ENCODE measurements at regions not wholly inside any gene's neighbourhood (a gene's known extent, or its start where the extent isn't known, plus 50 kb on each side); places are given as distances from the start of the nearest gene placed in this dataset.
A peak's percentile ranks its signal among the peaks of the same experiment; 100 is the strongest.

GRCh38 chr14:49975799-49976198 lies 82.9 kb downstream of the ARF6 start:
- H3K36me3 Mint-ChIP-seq: peaks cover 0 to 4% of the 10 kb centered on the region in 2 donors
- DNase-seq (no peak), ATAC-seq (ENCODE audit: low read depth in 2 of 2) (no peak)
- H3K27ac Mint-ChIP-seq: peak overlapping the region in 4 of 6 donors; percentile 64 to 99 (median 76)
- no peaks in the 10 kb centered on the region for H3K27me3 Mint-ChIP-seq
- H3K9me3 Mint-ChIP-seq: no peaks in the 10 kb centered on the region
- peak overlapping the region in 5 of 8 donors; percentile 1 to 65 (median 41) for H3K4me3 Mint-ChIP-seq
- peaks cover 70 to 92% (median 80%) of the 10 kb centered on the region in 3 donors for H3K4me1 Mint-ChIP-seq

- H3K27ac Mint-ChIP-seq: peak overlapping the region; percentile 76 to 99 (median 94)
- peak overlapping the region; percentile 57 to 93 (median 87) for H3K4me3 Mint-ChIP-seq
- H3K36me3 Mint-ChIP-seq: peaks cover 4% of the 10 kb centered on the region in 2 donors
- ATAC-seq (ENCODE audit: low read depth in 2 of 2) (peak; percentile 86 to 87), DNase-seq (peak; percentile 66)
- no peaks in the 10 kb centered on the region for H3K9me3 Mint-ChIP-seq
- H3K4me1 Mint-ChIP-seq: peaks cover 68 to 92% (median 78%) of the 10 kb centered on the region in 3 donors
- H3K27me3 Mint-ChIP-seq: no peaks in the 10 kb centered on the region
Measured at GRCh38 chr14:49977126-49977841, 84.4 kb downstream of the ARF6 start.

GRCh38 chr14:49980027-49980426 lies 87.1 kb downstream of the ARF6 start:
- DNase-seq: no peak
- Mint-ChIP-seq H3K9me3 (no peaks in the 10 kb centered on the region), H3K27ac (peak overlapping the region in 5 of 6 donors; percentile 56 to 97 (median 90)), H3K27me3 (no peaks in the 10 kb centered on the region), H3K4me3 (peak overlapping the region in 2 of 8 donors; percentile 68 to 78), H3K4me1 (peaks cover 66 to 71% (median 67%) of the 10 kb centered on the region in 3 donors), H3K36me3 (peaks cover 4% of the 10 kb centered on the region in 2 donors)
- no peak for ATAC-seq (ENCODE audit: low read depth in 2 of 2)

- H3K36me3 Mint-ChIP-seq: peaks cover 4% of the 10 kb centered on the region in 2 donors
- H3K9me3 Mint-ChIP-seq: no peaks in the 10 kb centered on the region
- peaks cover 53% of the 10 kb centered on the region in 3 donors for H3K4me1 Mint-ChIP-seq
- H3K27ac Mint-ChIP-seq: peak overlapping the region in 4 of 6 donors; percentile 49 to 91 (median 83)
- H3K27me3 Mint-ChIP-seq: no peaks in the 10 kb centered on the region
- DNase-seq (no peak), ATAC-seq (ENCODE audit: low read depth in 2 of 2) (no peak)
- H3K4me3 Mint-ChIP-seq: no peak overlapping the region
Measured at GRCh38 chr14:49982082-49982481, 89.2 kb downstream of the ARF6 start.

- ATAC-seq (ENCODE audit: low read depth in 2 of 2): no peak
- peaks cover 48 to 49% (median 48%) of the 10 kb centered on the region in 3 donors for H3K4me1 Mint-ChIP-seq
- peaks cover 4% of the 10 kb centered on the region in 2 donors for H3K36me3 Mint-ChIP-seq
- H3K27me3 Mint-ChIP-seq: no peaks in the 10 kb centered on the region
- H3K9me3 Mint-ChIP-seq: no peaks in the 10 kb centered on the region
- H3K4me3 Mint-ChIP-seq: no peak overlapping the region
- H3K27ac Mint-ChIP-seq: peak overlapping the region in 3 of 6 donors; percentile 64 to 91 (median 78)
- DNase-seq: no peak
Measured at GRCh38 chr14:49982501-49982951, 89.6 kb downstream of the ARF6 start.

- peak overlapping the region in 1 of 6 donors; percentile 66 for H3K27ac Mint-ChIP-seq
- peaks cover 4% of the 10 kb centered on the region in 2 donors for H3K36me3 Mint-ChIP-seq
- DNase-seq: no peak
- H3K4me1 Mint-ChIP-seq: peaks cover 29 to 30% (median 29%) of the 10 kb centered on the region in 3 donors
- H3K4me3 Mint-ChIP-seq: no peak overlapping the region
- no peak for ATAC-seq (ENCODE audit: low read depth in 2 of 2)
- no peaks in the 10 kb centered on the region for H3K27me3 Mint-ChIP-seq
- H3K9me3 Mint-ChIP-seq: no peaks in the 10 kb centered on the region
Measured at GRCh38 chr14:49984424-49984823, 91.5 kb downstream of the ARF6 start.

- Mint-ChIP-seq H3K27me3 (no peaks in the 10 kb centered on the region), H3K4me3 (no peak overlapping the region), H3K4me1 (peaks cover 19 to 21% (median 20%) of the 10 kb centered on the region in 3 donors), H3K27ac (no peak overlapping the region), H3K9me3 (no peaks in the 10 kb centered on the region), H3K36me3 (peaks cover 6 to 12% of the 10 kb centered on the region in 2 donors)
- ATAC-seq (ENCODE audit: low read depth in 2 of 2): no peak
- no peak for DNase-seq
Measured at GRCh38 chr14:49986343-49987014, 93.6 kb downstream of the ARF6 start.

- Mint-ChIP-seq H3K4me1 (peaks cover 13 to 17% (median 16%) of the 10 kb centered on the region in 3 donors), H3K27ac (peak overlapping the region in 2 of 6 donors; percentile 15 to 19), H3K27me3 (no peaks in the 10 kb centered on the region)
Measured at GRCh38 chr14:49988080-49988990, 95.5 kb downstream of the ARF6 start.

GRCh38 chr14:49989966-49990365 lies 97.1 kb downstream of the ARF6 start:
- Mint-ChIP-seq H3K9me3 (no peaks in the 10 kb centered on the region), H3K4me3 (no peak overlapping the region)
- ATAC-seq (ENCODE audit: low read depth in 2 of 2): no peak

More at GRCh38 chr14:49988080-49988990, 95.5 kb downstream of the ARF6 start:
- ATAC-seq (ENCODE audit: low read depth in 2 of 2): no peak
- DNase-seq: no peak
- Mint-ChIP-seq H3K4me3 (no peak overlapping the region), H3K36me3 (peaks cover 6 to 8% of the 10 kb centered on the region in 2 donors), H3K9me3 (no peaks in the 10 kb centered on the region)

GRCh38 chr14:49991491-49991890 lies 98.6 kb downstream of the ARF6 start:
- H3K36me3 Mint-ChIP-seq: peaks cover 6 to 8% of the 10 kb centered on the region in 2 donors
- no peak overlapping the region for H3K4me3 Mint-ChIP-seq
- no peak overlapping the region for H3K27ac Mint-ChIP-seq
- ATAC-seq (ENCODE audit: low read depth in 2 of 2) (no peak), DNase-seq (no peak)
- H3K4me1 Mint-ChIP-seq: peaks cover 11 to 24% (median 17%) of the 10 kb centered on the region in 3 donors
- H3K27me3 Mint-ChIP-seq: no peaks in the 10 kb centered on the region
- H3K9me3 Mint-ChIP-seq: no peaks in the 10 kb centered on the region

More at GRCh38 chr14:49989966-49990365, 97.1 kb downstream of the ARF6 start:
- H3K36me3 Mint-ChIP-seq: peaks cover 6 to 8% of the 10 kb centered on the region in 2 donors
- DNase-seq: no peak
- H3K4me1 Mint-ChIP-seq: peaks cover 11 to 18% (median 17%) of the 10 kb centered on the region in 3 donors
- peak overlapping the region in 1 of 6 donors; percentile 52 for H3K27ac Mint-ChIP-seq
- no peaks in the 10 kb centered on the region for H3K27me3 Mint-ChIP-seq

GRCh38 chr14:49992036-49992435 lies 99.2 kb downstream of the ARF6 start:
- DNase-seq (no peak), ATAC-seq (ENCODE audit: low read depth in 2 of 2) (no peak)
- Mint-ChIP-seq H3K36me3 (peaks cover 6 to 8% of the 10 kb centered on the region in 2 donors), H3K27me3 (no peaks in the 10 kb centered on the region), H3K4me3 (no peak overlapping the region), H3K27ac (peak overlapping the region in 4 of 6 donors; percentile 11 to 90 (median 76)), H3K9me3 (no peaks in the 10 kb centered on the region), H3K4me1 (peaks cover 11 to 26% (median 15%) of the 10 kb centered on the region in 3 donors)

GRCh38 chr14:49992448-49992847 lies 99.6 kb downstream of the ARF6 start:
- Mint-ChIP-seq H3K4me1 (peaks cover 11 to 27% (median 15%) of the 10 kb centered on the region in 3 donors), H3K27ac (peak overlapping the region in 4 of 6 donors; percentile 11 to 90 (median 76)), H3K4me3 (no peak overlapping the region), H3K36me3 (peaks cover 6 to 8% of the 10 kb centered on the region in 2 donors), H3K27me3 (no peaks in the 10 kb centered on the region), H3K9me3 (no peaks in the 10 kb centered on the region)
- ATAC-seq (ENCODE audit: low read depth in 2 of 2) (no peak), DNase-seq (no peak)

- Mint-ChIP-seq H3K9me3 (no peaks in the 10 kb centered on the region), H3K36me3 (peaks cover 6 to 8% of the 10 kb centered on the region in 2 donors), H3K27ac (no peak overlapping the region), H3K4me3 (no peak overlapping the region), H3K27me3 (no peaks in the 10 kb centered on the region), H3K4me1 (peaks cover 15 to 32% (median 15%) of the 10 kb centered on the region in 3 donors)
- ATAC-seq (ENCODE audit: low read depth in 2 of 2) (no peak), DNase-seq (no peak)
Measured at GRCh38 chr14:49992901-49993339, 100.0 kb downstream of the ARF6 start.
